Astrocyte of the cerebellum (primary cell): ENCODE measurements at regions not wholly inside any gene's neighbourhood (a gene's known extent, or its start where the extent isn't known, plus 50 kb on each side); places are given as distances from the start of the nearest gene placed in this dataset.

Source experiments
- DNase-seq: peaks from one replicate; pipeline ENCODE4 v3.0.0-alpha.2; 2011; ENCODE audit warnings: low read depth
- H3K4me3 ChIP-seq: 2 replicates; pipeline ENCODE4 v1.5.1; 2011; ENCODE audit warnings: mild to moderate bottlenecking, low read depth, low read length, moderate library complexity
- CTCF ChIP-seq: IDR thresholded peaks from 2 replicates; pipeline ENCODE4 v1.5.1; 2012; ENCODE audit warnings: low read length, low read depth, moderate library complexity, mild to moderate bottlenecking; ENCODE audit errors: missing control alignments
- in situ Hi-C: cut with HindIII; loops from 2 replicates; pipeline ENCODE4 v1.10.0; 2017; ENCODE audit warnings: low sequenced_read_pairs

- DNase-seq: no peak
- in situ Hi-C loops: no loop called here
- TF ChIP-seq CTCF: no peak
- no peak overlapping the region for H3K4me3 ChIP-seq
These were observed 1342.9 kb upstream of the ADGRB3 start for GRCh38 chr6:67292169-67292568.

- DNase-seq: no peak
- in situ Hi-C loops: no loop called here
- no peak overlapping the region for H3K4me3 ChIP-seq
- no peak for TF ChIP-seq CTCF
These were observed 1347.5 kb upstream of the ADGRB3 start for GRCh38 chr6:67287566-67287965.

GRCh38 chr6:67285770-67286495 is 1349.1 kb upstream of the ADGRB3 start:
- DNase-seq: peak; percentile 8

GRCh38 chr6:67277312-67277711 is 1357.8 kb upstream of the ADGRB3 start:
- in situ Hi-C loops: no loop called here
- DNase-seq: no peak
- no peak overlapping the region for H3K4me3 ChIP-seq
- no peak for TF ChIP-seq CTCF

More at GRCh38 chr6:67285770-67286495, 1349.1 kb upstream of the ADGRB3 start:
- no peak overlapping the region for H3K4me3 ChIP-seq
- no peak for TF ChIP-seq CTCF
- in situ Hi-C loops: no loop called here

- no peak for DNase-seq
- no peak overlapping the region for H3K4me3 ChIP-seq
- in situ Hi-C loops: no loop called here
- TF ChIP-seq CTCF: no peak
These were observed 1368.8 kb upstream of the ADGRB3 start for GRCh38 chr6:67265996-67266921.

GRCh38 chr6:67252663-67253062 is 1382.4 kb upstream of the ADGRB3 start:
- in situ Hi-C loops: no loop called here
- no peak for TF ChIP-seq CTCF
- no peak overlapping the region for H3K4me3 ChIP-seq
- no peak for DNase-seq
